ENCODE measurements at regions not wholly inside any gene's neighbourhood (a gene's known extent, or its start where the extent isn't known, plus 50 kb on each side); places are given as distances from the start of the nearest gene placed in this dataset.

- no peak for DNase-seq
These were observed 213.9 kb upstream of the TSHZ3 start for GRCh38 chr19:31562966-31563612.

GRCh38 chr19:31567776-31568175, 218.5 kb upstream of the TSHZ3 start:
- no peak for DNase-seq

- no peak for DNase-seq
These were observed 219.5 kb upstream of the TSHZ3 start for GRCh38 chr19:31568724-31569123.

- no peak for DNase-seq
These were observed 221.5 kb upstream of the TSHZ3 start for GRCh38 chr19:31570718-31571117.

- DNase-seq: no peak
These were observed 223.1 kb upstream of the TSHZ3 start for GRCh38 chr19:31572102-31572975.

GRCh38 chr19:31572976-31573298, 223.7 kb upstream of the TSHZ3 start:
- no peak for DNase-seq

- no peak for DNase-seq
These were observed 225.2 kb upstream of the TSHZ3 start for GRCh38 chr19:31574251-31574973.

- DNase-seq: no peak
These were observed 226.7 kb upstream of the TSHZ3 start for GRCh38 chr19:31575846-31576335.

- DNase-seq: no peak
These were observed 229.1 kb upstream of the TSHZ3 start for GRCh38 chr19:31578326-31578725.

- no peak for DNase-seq
These were observed 233.9 kb upstream of the TSHZ3 start for GRCh38 chr19:31583148-31583547.

- DNase-seq: no peak
These were observed 237.0 kb upstream of the TSHZ3 start for GRCh38 chr19:31586282-31586681.

- no peak for DNase-seq
These were observed 239.9 kb upstream of the TSHZ3 start for GRCh38 chr19:31589109-31589508.

- no peak for DNase-seq
These were observed 242.0 kb upstream of the TSHZ3 start for GRCh38 chr19:31591258-31591657.

- DNase-seq: no peak
These were observed 243.2 kb upstream of the TSHZ3 start for GRCh38 chr19:31592456-31592855.

GRCh38 chr19:31594701-31595100, 245.5 kb upstream of the TSHZ3 start:
- no peak for DNase-seq

GRCh38 chr19:31595521-31595920, 246.3 kb upstream of the TSHZ3 start:
- no peak for DNase-seq

- DNase-seq: no peak
These were observed 247.5 kb upstream of the TSHZ3 start for GRCh38 chr19:31596751-31597150.

- DNase-seq: no peak
These were observed 248.4 kb upstream of the TSHZ3 start for GRCh38 chr19:31597616-31598015.

- DNase-seq: no peak
These were observed 249.5 kb upstream of the TSHZ3 start for GRCh38 chr19:31598730-31599238.

- DNase-seq: no peak
These were observed 251.6 kb upstream of the TSHZ3 start for GRCh38 chr19:31600731-31601295.

- DNase-seq: no peak
These were observed 252.6 kb upstream of the TSHZ3 start for GRCh38 chr19:31601855-31602254.

- DNase-seq: no peak
These were observed 253.3 kb upstream of the TSHZ3 start for GRCh38 chr19:31602548-31602947.

GRCh38 chr19:31604493-31605040, 255.3 kb upstream of the TSHZ3 start:
- DNase-seq: no peak

Measured in inflammatory macrophage (primary cell).